GM12878 (cell line): ENCODE measurements at regions not wholly inside any gene's neighbourhood (a gene's known extent, or its start where the extent isn't known, plus 50 kb on each side); places are given as distances from the start of the nearest gene placed in this dataset.

ENCODE experiments used
- ATAC-seq: fragments of 200-7000 bp; cut with Tn5 transposase; 3 replicates; pipeline ENCODE4 v1.9.1; 2020; ENCODE audit warnings: mild to moderate bottlenecking, moderate library complexity
- BruUV-seq: library from RNA; stranded (reverse); fragments of 400-500 nt; replicated peaks from 2 replicates; lab custom pipeline; 2021; lab: Mats Ljungman, UMichigan
- CTCF ChIA-PET: fragments of 300-600 bp; sonication (Branson Sonifier 250); formaldehyde crosslinking; extraction: SDS; loops from one replicate; lab custom pipeline; 2021; ENCODE audit warnings: inconsistent platforms; lab: Yijun Ruan, JAX
- POLR2A ChIA-PET: fragments of 350-600 bp; formaldehyde crosslinking; extraction: SDS; loops from one replicate; lab custom pipeline; 2021; ENCODE audit warnings: inconsistent platforms; lab: Charles Lee
- RAD21 ChIA-PET: fragments of 300-600 bp; sonication (Branson Sonifier 250); formaldehyde crosslinking; loops from one replicate; lab custom pipeline; 2023; ENCODE audit warnings: antibody characterized with exemption; ENCODE audit not compliant: unreplicated experiment; lab: Charles Lee
- SMC1A ChIA-PET: fragments of 300-600 bp; sonication (Branson Sonifier 250); formaldehyde crosslinking; loops from one replicate; lab custom pipeline; 2023; ENCODE audit not compliant: unreplicated experiment, uncharacterized antibody; lab: Charles Lee
- DNase-seq: peaks from one replicate; pipeline ENCODE4 v3.0.0-alpha.2; 2011; ENCODE audit warnings: low read depth, low spot score
- FAIRE-seq: peaks from 3 replicates; lab custom pipeline; 2011; peaks lifted over from hg19 to GRCh38; lab: Jason Lieb, UNC
- H2AFZ ChIP-seq: 2 replicates; pipeline ENCODE4 v1.6.0; 2011; ENCODE audit warnings: low read depth, low read length, control low read depth; ENCODE audit not compliant: control insufficient read depth
- H3K27ac ChIP-seq: 2 replicates; pipeline ENCODE4 v1.5.1; 2011; ENCODE audit warnings: control low read depth; ENCODE audit not compliant: control insufficient read depth, insufficient read depth
- H3K27me3 ChIP-seq, 2 experiments: replicated peaks in 1 of 2; 2 replicates each; pipeline versions ENCODE4 v1.6.0 to v1.6.1; 2011; ENCODE audit warnings: low read length in 1 of 2; ENCODE audit not compliant: control insufficient read depth in 2 of 2, insufficient read depth in 2 of 2
- H3K36me3 ChIP-seq, 2 experiments: 2 replicates each; pipeline ENCODE4 v1.5.1; 2011; ENCODE audit warnings: low read length in 1 of 2; ENCODE audit not compliant: control insufficient read depth in 2 of 2, insufficient read depth in 2 of 2
- H3K4me1 ChIP-seq: 2 replicates; pipeline ENCODE4 v1.6.1; 2011; ENCODE audit warnings: mild to moderate bottlenecking, low read length, moderate library complexity, mixed read lengths; ENCODE audit not compliant: control insufficient read depth, insufficient read depth
- H3K4me2 ChIP-seq: 2 replicates; pipeline ENCODE4 v1.6.0; 2011; ENCODE audit warnings: control low read depth; ENCODE audit not compliant: control insufficient read depth, insufficient read depth
- H3K4me3 ChIP-seq: fragments of 200-600 bp; sonication (generic); 2 replicates; pipeline ENCODE4 v1.5.1; 2016
- H3K79me2 ChIP-seq: 2 replicates; pipeline ENCODE4 v1.6.0; 2011; ENCODE audit warnings: low read length; ENCODE audit not compliant: control insufficient read depth, insufficient read depth
- H3K9ac ChIP-seq: 2 replicates; pipeline ENCODE4 v1.8.0; 2011; ENCODE audit warnings: low read length, control low read depth, mixed read lengths; ENCODE audit not compliant: control insufficient read depth, insufficient read depth
- H3K9me3 ChIP-seq: replicated peaks from 3 replicates; pipeline ENCODE4 v1.5.1; 2011; ENCODE audit warnings: mild to moderate bottlenecking, low read length; ENCODE audit not compliant: control insufficient read depth, insufficient read depth
- H4K20me1 ChIP-seq: 2 replicates; pipeline ENCODE4 v1.6.0; 2011; ENCODE audit not compliant: control insufficient read depth, insufficient read depth
- ATF2 ChIP-seq: IDR thresholded peaks from 2 replicates; pipeline ENCODE4 v1.6.1; 2012; ENCODE audit warnings: low read length, inconsistent platforms
- BHLHE40 ChIP-seq, 2 experiments: fragments of 450-650 bp in 1 of 2; IDR thresholded peaks; 2 replicates each; pipeline ENCODE4 v1.6.1; 2011 to 2017; ENCODE audit warnings: low read depth in 2 of 2, borderline replicate concordance in 1 of 2, improper control_type of control experiment in 1 of 2, low read length in 1 of 2, mild to moderate bottlenecking in 1 of 2
- CHD4 ChIP-seq: fragments of 200-600 bp; sonication (generic); IDR thresholded peaks from 2 replicates; pipeline ENCODE4 v1.6.1; 2016; ENCODE audit warnings: mild to moderate bottlenecking
- FOXM1 ChIP-seq: IDR thresholded peaks from 2 replicates; pipeline ENCODE4 v1.6.1; 2012; ENCODE audit warnings: low read depth, mild to moderate bottlenecking, inconsistent platforms, low read length, moderate library complexity
- HDGF ChIP-seq: fragments of 450-650 bp; IDR thresholded peaks from 2 replicates; pipeline ENCODE4 v1.6.1; 2016; ENCODE audit warnings: antibody characterized with exemption
- MXI1 ChIP-seq: fragments of 150-350 bp; IDR thresholded peaks from 2 replicates; pipeline ENCODE4 v1.6.1; 2011; ENCODE audit warnings: low read depth, mild to moderate bottlenecking, inconsistent platforms, low read length, improper control_type of control experiment
- MYB ChIP-seq: fragments of 150-350 bp; IDR thresholded peaks from 2 replicates; pipeline ENCODE4 v1.6.1; 2014; ENCODE audit warnings: mild to moderate bottlenecking, low read depth, low read length, borderline replicate concordance
- NFIC ChIP-seq: IDR thresholded peaks from 2 replicates; pipeline ENCODE4 v1.6.1; 2012; ENCODE audit warnings: low read depth, mild to moderate bottlenecking, inconsistent platforms, low read length, moderate library complexity
- REST ChIP-seq: IDR thresholded peaks from 2 replicates; pipeline ENCODE4 v1.6.1; 2012; ENCODE audit warnings: mild to moderate bottlenecking, low read depth, low read length
- STAT1 ChIP-seq: fragments of 450-650 bp; conservative IDR thresholded peaks from 2 replicates; pipeline ENCODE4 v1.6.1; 2014; ENCODE audit warnings: antibody characterized with exemption, mild to moderate bottlenecking
- SUPT20H ChIP-seq: IDR thresholded peaks from 2 replicates; pipeline ENCODE4 v1.6.1; 2011; ENCODE audit warnings: low read depth, mild to moderate bottlenecking, low read length, moderate library complexity, borderline replicate concordance; ENCODE audit not compliant: control insufficient read depth
- ZZZ3 ChIP-seq: IDR thresholded peaks from 2 replicates; pipeline ENCODE4 v1.6.1; 2011; ENCODE audit warnings: low read depth; ENCODE audit not compliant: control insufficient read depth, insufficient read length
- WGBS: methylation state at CpG from one replicate; pipeline ENCODE4 v1.1.6; 2016; ENCODE audit warnings: low lambda C conversion rate; ENCODE audit not compliant: insufficient replicate concordance, insufficient coverage; ENCODE audit errors: missing lambda C conversion rate; 5-methylcytosine and 5-hydroxymethylcytosine counted together
- in situ Hi-C: fragments of 300-500 bp; cut with MboI; formaldehyde crosslinking; loops from 9 replicates; pipeline ENCODE4 v1.14.3; 2018; ENCODE audit warnings: mixed read lengths
- intact Hi-C: fragments of 100-400 bp; cut with micrococcal nuclease; formaldehyde crosslinking; loops from one replicate; pipeline ENCODE4 v1.14.2; 2022; ENCODE audit not compliant: unreplicated experiment
- TF ChIP-seq, protein P1 (sequence below): IDR thresholded peaks from 2 replicates; pipeline ENCODE4 v1.6.1; 2012; ENCODE audit warnings: low read depth, low read length, improper control_type of control experiment
- TF ChIP-seq, protein P2 (sequence below): fragments of 450-650 bp; IDR thresholded peaks from 2 replicates; pipeline ENCODE4 v1.6.1; 2016; ENCODE audit warnings: mild to moderate bottlenecking

GRCh38 chr3:106317141-106318055, 448.6 kb upstream of the CBLB start:
- POLR2A ChIA-PET: interaction anchor here (0.9 to 1.6 kb wide), 2 partner anchors 10 to 12 kb away, joined by 3 to 5 read pairs; no protein-coding TSS in a partner anchor
- Histone ChIP-seq H3K27me3 (no peaks in the 10 kb centered on the region), H3K36me3 (no peaks in the 10 kb centered on the region), H3K4me1 (no peaks in the 10 kb centered on the region), H3K9ac (no peak overlapping the region), H3K79me2 (no peaks in the 10 kb centered on the region), H3K9me3 (peaks cover 3% of the 10 kb centered on the region; the same call in 2 of the 3 replicates), H2AFZ (no peak overlapping the region), H3K4me2 (no peak overlapping the region), H4K20me1 (no peaks in the 10 kb centered on the region), H3K27ac (no peak overlapping the region), H3K4me3 (no peak overlapping the region)
- FAIRE-seq (no peak), ATAC-seq (no peak), DNase-seq (no peak)
- CTCF ChIA-PET: interaction anchor here (0.8 to 1.7 kb wide), 3 partner anchors 10 to 23 kb away, joined by 3 read pairs; no protein-coding TSS in a partner anchor
- intact Hi-C loops (no loop called here), in situ Hi-C loops (no loop called here)
- 90% methylated on average over 6 of the region's 6 CpGs for WGBS
- SMC1A ChIA-PET: interaction anchor here (0.5 to 1.9 kb wide), 8 partner anchors 15 to 519 kb away, joined by 3 to 7 read pairs (median 4); no protein-coding TSS in a partner anchor
- BruUV-seq: no TSS peak
- RAD21 ChIA-PET: interaction anchor here (1.2 to 2.1 kb wide), 3 partner anchors 13 to 59 kb away, joined by 3 to 9 read pairs (median 3); no protein-coding TSS in a partner anchor
- TF ChIP-seq BHLHE40 (IDR thresholded peaks at IDR 0.05; ENCODE audit: borderline replicate concordance in 1 of 2, low read depth in 2 of 2, low read length in 1 of 2): no peak
- no peak for TF ChIP-seq STAT1
- no peak for TF ChIP-seq CHD4
- no peak for TF ChIP-seq HDGF
- TF ChIP-seq REST: no peak
- TF ChIP-seq MXI1: no peak
- TF ChIP-seq NFIC: no peak
- TF ChIP-seq, protein P1, sequence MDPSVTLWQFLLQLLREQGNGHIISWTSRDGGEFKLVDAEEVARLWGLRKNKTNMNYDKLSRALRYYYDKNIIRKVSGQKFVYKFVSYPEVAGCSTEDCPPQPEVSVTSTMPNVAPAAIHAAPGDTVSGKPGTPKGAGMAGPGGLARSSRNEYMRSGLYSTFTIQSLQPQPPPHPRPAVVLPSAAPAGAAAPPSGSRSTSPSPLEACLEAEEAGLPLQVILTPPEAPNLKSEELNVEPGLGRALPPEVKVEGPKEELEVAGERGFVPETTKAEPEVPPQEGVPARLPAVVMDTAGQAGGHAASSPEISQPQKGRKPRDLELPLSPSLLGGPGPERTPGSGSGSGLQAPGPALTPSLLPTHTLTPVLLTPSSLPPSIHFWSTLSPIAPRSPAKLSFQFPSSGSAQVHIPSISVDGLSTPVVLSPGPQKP: no peak
- TF ChIP-seq, protein P2, sequence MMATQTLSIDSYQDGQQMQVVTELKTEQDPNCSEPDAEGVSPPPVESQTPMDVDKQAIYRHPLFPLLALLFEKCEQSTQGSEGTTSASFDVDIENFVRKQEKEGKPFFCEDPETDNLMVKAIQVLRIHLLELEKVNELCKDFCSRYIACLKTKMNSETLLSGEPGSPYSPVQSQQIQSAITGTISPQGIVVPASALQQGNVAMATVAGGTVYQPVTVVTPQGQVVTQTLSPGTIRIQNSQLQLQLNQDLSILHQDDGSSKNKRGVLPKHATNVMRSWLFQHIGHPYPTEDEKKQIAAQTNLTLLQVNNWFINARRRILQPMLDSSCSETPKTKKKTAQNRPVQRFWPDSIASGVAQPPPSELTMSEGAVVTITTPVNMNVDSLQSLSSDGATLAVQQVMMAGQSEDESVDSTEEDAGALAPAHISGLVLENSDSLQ: no peak
- no peak for TF ChIP-seq ZZZ3
- TF ChIP-seq MYB: no peak
- TF ChIP-seq SUPT20H: no peak
- no peak for TF ChIP-seq ATF2
- TF ChIP-seq FOXM1: no peak
